Caki2 (cell line): ENCODE measurements at regions not wholly inside any gene's neighbourhood (a gene's known extent, or its start where the extent isn't known, plus 50 kb on each side); places are given as distances from the start of the nearest gene placed in this dataset.
"Not testable (repeated sequence)": the region's sequence is repeated elsewhere in the genome, so short reads cannot be mapped to it uniquely, and the experiment has no call there.

Experiments
- DNase-seq: peaks from one replicate; pipeline ENCODE4 v3.0.0-alpha.2; 2015; ENCODE audit warnings: low read depth
- in situ Hi-C: cut with HindIII; loops from 2 replicates; pipeline ENCODE4 v1.10.0; 2016; ENCODE audit warnings: low sequenced_read_pairs, low pct_unique_long_range_greater_than_20kb, mixed read lengths

DNA sequence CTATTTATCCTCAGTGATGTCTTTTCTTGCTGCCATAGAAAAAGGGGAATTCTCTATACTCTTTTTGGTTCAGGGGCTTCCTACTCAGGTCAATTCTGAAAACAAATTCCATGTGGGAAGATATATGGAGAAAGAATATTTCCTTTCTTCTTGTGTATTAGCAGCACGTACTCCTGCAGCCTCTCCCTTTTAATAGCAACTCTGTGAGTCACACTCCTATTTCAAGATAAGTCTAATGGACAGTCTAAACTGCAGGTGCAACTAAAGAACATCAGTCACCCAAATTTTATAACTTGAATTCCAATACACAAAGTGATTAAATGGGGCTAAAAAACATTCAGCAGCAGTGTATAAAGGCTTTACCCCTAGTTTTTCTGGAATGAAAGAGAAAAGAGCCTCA lies 942.2 kb downstream of the CNTNAP5 start:
- in situ Hi-C loops, result no loop called here
- no peak for DNase-seq

DNA sequence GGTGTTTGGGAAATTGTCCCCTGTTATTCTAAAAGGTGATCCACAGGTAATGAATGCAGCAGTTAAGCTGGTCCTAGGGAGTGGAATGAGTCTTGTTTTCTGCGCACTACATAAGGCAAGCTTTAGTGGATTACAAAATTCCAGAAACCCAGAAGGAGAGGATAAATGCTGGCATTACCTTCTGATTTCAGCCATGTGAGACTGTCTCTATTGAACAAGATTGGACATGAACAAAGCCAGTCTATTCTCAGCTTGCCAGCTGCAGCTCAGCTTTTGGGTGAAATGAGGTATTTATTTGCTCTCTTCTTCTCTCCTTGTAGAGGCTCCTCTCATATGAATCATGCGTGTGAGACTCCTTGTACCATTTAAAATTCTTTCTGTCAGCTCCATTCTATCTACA lies 944.9 kb downstream of the CNTNAP5 start:
- DNase-seq, result no peak
- in situ Hi-C loops, result no loop called here

DNA sequence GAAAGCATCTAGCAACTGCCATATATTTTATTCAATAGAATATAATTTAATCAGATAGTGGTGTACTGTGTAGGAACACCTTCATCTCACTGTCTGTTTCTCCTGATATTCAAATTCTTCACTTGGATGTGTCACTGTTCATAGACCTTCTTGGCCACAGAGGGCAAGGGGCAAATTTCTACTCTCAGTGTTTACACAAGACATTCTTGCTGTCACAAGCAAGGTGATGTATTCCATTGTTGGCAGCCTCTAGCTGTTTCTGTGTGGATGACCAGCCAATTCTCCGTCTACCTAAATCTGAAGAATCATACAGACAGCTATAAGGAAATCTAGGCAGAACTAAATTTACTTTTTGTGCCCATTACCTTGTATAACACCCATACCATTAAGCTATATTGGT lies 948.3 kb downstream of the CNTNAP5 start:
- in situ Hi-C loops, result no loop called here
- peak; percentile 72 for DNase-seq

DNA sequence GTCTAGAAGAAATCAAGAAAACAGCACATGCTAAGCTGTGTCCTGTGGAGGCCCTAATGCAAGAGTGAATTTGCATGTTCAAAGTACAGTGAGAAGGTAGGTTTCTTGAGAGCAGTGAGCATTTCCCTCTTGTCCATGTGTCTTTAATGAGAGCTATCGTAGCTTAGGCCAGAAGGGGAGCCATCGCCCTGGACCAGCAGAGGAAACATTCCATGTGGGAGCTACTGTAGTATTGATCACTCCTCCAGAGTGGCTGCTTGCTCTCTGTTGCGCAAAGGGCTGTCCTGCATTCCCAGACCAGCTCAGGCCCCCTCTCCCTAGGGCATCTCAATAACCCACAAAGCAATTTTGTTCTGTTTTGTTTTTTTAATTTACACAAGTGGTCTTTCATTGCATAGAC lies 950.1 kb downstream of the CNTNAP5 start:
- in situ Hi-C loops, result no loop called here
- no peak for DNase-seq

DNA sequence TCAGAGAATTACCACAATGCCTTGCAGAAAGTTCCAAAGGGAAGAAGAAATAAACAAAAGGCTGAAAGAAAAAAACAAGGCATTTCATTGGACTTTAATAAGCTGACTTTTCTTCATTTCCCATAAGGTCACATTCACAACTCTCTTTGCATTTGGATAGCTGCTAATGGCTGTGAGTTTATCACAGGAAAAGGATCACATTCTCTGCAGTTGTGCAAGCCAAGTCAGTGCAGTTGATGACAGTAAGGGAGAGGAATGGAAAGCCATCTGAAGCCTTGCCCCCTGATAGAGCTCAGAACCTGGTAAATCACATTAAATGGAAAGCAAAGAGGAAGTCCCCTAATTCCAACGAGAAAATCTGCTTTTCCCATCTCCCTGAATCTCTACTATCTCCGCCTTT lies 950.6 kb downstream of the CNTNAP5 start:
- DNase-seq, result no peak
- in situ Hi-C loops, result no loop called here

DNA sequence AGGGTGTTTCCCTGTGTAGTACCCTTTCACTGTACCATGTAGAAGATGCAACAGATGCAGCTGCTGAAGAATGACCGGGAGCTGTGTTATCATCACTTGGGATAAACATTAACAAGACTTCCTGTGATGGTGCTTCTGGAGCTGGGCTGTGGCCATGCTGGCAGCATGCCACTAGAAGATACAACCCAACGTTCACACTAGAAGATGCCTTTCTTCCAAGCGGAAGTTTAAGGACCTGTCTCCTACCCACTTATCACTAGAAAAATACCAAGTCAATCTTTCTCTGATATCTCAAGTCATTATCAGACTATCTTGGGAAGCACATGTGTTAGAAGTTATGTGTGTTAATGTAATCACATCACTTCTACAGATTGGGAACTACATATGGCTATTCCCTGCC lies 953.5 kb downstream of the CNTNAP5 start:
- DNase-seq, result peak; percentile 71
- in situ Hi-C loops, result no loop called here

DNA sequence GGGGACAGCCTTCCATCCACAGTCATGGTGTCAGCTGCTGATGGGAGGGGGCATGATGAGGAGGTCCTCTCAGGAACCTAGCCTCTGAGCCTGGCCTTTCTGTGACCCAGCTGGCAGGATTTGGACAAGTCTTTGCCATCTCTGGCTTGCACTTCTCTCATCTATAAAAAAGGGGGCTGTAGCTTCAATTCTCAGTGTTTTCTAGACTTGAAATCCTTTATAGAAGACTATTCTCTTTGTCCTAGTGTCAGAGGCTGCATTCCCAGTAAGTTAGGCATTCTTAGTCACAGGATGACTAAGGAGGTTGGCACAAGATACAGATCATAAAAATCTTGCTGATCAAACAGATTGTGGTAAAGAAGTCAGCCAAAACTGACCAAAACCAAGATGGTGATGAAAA lies 958.5 kb downstream of the CNTNAP5 start:
- DNase-seq, result peak; percentile 73
- in situ Hi-C loops, result no loop called here

DNA sequence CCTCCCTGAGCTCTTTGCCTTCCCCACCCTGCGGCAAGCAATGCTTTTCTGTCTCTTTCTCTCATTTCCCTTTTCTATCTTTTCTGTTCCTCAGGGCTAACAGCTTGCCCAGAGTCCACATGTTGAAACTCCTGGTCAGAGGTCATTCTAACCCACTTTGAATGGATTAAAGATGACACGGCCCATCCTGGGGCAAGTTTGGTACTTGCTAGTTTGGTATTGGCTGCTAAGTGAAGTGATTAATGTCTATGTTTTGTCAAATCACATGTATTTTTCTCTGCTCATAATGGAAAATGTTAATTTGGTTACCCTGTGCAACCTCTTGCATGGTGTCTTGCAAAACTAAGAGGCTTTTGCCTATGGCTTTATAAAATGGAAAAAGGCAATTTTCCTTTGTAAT lies 960.2 kb downstream of the CNTNAP5 start:
- peak; percentile 38 for DNase-seq
- in situ Hi-C loops, result no loop called here

DNA sequence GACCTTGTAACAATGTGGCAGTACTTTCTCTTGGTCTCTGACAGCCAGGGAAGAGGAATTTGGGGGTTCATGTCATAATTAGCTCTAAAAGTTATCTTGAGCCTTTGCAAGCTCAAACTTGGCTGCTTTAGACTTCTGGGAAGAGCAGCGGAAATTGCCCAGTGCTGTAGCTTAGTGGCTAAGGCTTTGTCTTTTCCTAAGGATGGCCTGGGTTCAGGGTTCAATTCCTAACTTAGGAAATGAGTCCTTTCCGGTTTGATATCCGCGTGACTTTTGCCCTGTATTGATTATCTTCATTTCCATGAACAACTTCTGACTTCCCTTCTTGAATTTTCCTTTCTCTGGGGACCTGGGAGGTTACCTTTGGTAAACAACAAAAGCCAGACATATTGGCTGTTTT lies 961.0 kb downstream of the CNTNAP5 start:
- DNase-seq, result no peak
- in situ Hi-C loops, result no loop called here

DNA sequence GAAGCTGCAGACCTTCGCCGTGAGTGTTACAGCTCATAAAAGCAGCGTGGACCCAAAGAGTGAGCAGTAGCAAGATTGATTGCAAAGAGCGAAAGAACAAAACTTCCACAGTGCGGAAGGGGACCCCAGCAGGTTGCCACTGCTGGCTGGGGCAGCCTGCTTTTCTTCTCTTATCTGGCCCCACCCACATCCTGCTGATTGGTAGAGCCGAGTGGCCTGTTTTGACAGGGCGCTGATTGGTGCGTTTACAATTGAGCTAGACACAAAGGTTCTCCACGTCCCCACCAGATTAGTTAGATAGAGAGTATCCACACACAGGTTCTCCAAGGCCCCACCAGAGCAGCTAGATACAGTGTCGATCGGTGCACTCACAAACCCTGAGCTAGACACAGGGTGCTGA lies 961.8 kb downstream of the CNTNAP5 start:
- DNase-seq, in situ Hi-C loops: not testable (repeated sequence)

DNA sequence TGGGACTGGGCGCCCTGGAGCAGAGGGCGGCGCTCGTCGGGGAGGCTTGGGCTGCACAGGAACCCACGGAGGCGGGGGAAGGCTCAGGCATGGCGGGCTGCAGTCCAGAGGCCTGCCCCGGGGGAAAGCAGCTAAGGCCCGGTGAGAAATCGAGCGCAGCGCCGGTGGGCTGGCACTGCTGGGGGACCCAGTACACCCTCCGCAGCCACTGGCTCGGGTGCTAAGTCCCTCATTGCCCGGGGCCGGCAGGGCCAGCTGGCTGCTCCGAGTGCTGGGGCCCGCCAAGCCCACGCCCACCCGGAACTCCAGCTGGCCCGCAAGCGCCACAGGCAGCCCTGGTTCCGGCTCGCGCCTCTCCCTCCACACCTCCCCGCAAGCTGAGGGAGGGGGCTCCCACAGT lies 962.3 kb downstream of the CNTNAP5 start:
- in situ Hi-C loops, DNase-seq: not testable (repeated sequence)

DNA sequence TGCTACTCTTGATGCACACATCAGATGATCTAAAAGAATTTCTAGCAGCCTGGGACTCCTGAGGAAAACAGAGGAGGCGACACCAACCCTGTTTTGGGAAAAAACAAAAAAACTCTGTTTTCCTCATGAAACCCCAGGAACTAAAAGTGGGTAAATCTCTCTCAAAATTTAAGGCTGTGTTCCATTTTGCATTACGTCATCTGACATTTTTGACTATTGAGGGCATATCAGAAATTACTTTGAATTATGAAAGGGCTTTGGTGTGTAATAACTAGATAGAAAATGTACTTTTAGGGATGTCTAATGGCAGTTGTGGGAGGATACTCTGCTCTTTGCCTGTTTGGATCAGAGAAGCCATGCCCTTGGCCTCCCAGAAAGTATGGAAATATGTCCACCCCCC lies 963.0 kb downstream of the CNTNAP5 start:
- no peak for DNase-seq
- in situ Hi-C loops, result no loop called here

DNA sequence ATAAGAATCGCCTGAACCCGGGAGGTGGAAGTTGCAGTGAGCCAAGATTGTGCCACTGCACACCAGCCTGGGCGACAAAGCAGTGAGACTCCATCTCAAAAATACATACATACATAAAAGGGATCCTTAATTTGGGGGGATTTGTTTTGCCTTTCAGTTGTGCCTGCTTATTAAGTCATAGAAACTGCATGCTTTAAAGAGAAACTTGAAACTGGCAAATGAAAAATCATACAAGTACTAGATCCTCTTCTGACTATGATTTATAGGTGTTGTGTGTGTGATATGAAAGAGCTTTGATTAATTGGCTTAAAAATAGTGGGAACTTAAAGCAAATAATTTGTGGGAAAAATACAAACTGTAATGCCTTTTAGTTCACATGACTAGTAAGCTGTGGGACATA lies 963.7 kb downstream of the CNTNAP5 start:
- DNase-seq, result no peak
- in situ Hi-C loops, result no loop called here

DNA sequence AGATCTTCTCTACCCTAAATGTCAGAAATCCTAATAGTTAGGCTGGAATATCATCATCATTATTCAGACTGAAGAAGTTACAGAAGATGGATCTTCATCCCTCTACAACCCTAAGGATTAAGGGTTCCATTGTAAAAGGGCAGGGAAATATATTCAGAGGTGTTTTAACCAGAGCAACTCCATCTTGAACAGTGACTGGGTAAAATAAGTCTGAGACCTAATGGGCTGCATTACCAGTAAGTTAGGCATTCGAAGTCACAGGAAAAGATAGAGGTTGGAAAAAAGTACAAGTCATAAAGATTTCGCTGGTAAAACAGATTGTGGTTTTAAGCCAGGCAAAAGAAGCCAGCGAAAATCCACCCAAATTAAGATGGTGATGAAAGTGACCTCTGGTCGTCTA lies 968.7 kb downstream of the CNTNAP5 start:
- no peak for DNase-seq
- in situ Hi-C loops, result no loop called here

DNA sequence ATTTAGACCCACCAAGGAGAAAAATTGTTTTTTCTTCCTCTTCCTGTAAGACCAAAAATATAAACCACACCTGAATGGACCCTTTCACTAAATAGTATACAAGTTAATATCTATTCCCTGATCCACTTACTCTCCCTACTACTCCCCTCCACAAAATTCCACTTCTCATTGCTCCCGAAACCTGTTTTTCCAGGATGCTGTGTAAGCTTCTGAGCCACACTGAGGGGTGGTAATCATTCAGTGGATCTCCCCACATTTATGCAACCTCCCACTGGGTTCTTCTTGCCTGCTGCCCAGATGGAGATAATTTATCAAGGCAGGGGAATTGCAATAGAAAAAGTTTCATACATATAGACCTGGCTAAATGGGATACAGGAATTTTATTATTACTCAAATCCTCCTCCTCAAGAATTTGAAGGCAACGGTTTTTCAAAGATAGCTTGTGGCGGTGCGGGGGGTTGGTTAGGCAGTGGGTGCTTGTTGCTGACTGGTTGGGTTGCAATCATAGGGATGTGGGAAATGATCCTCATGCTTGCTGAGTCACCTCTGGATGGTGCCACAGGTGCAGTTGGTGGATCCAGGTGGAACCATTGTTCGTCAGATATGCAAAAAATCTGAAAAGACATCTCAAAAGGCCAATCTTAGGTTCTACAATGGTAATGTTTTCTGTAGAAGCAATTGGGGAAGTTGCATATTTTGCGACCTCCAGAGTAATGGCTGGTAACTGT lies 970.3 kb downstream of the CNTNAP5 start:
- DNase-seq, result no peak
- in situ Hi-C loops, result no loop called here

DNA sequence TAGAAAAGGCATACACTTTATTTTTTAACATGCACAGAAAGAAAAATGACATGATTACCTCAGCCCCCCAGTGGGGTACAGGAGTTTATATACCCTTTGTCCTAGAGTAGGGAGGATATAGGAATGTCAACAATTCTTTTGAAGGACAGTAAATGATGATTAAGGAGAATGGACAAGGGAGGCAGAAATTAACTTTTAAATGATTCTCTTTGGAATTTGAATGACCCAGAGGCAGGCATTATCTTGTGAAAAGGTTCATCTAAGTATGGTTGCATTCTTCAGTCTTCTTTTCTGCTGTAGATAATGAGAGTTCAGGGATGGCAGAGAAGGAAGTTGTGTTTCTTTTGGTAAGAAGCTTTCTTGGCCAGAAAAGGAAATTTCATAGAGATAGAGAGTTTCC lies 971.3 kb downstream of the CNTNAP5 start:
- in situ Hi-C loops, result no loop called here
- DNase-seq, result no peak

DNA sequence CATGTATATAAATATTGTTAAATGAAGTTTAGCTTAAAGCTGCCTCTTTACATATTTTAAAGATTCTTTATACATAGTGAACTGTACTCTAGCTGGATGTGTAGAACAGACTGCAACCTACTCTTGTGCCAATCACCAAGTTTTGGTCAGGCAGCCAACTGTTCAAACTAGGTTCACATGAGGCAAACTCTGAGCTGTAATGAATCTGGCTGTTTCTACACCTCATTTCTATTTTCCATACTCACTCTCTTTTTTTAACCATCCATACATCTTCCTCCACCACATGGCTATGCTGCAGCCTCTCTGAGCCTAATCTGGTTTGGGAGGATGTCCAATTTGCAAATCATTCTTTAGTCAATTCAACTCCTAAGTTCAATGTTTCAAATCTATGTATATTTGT lies 974.8 kb downstream of the CNTNAP5 start:
- in situ Hi-C loops, result no loop called here

DNA sequence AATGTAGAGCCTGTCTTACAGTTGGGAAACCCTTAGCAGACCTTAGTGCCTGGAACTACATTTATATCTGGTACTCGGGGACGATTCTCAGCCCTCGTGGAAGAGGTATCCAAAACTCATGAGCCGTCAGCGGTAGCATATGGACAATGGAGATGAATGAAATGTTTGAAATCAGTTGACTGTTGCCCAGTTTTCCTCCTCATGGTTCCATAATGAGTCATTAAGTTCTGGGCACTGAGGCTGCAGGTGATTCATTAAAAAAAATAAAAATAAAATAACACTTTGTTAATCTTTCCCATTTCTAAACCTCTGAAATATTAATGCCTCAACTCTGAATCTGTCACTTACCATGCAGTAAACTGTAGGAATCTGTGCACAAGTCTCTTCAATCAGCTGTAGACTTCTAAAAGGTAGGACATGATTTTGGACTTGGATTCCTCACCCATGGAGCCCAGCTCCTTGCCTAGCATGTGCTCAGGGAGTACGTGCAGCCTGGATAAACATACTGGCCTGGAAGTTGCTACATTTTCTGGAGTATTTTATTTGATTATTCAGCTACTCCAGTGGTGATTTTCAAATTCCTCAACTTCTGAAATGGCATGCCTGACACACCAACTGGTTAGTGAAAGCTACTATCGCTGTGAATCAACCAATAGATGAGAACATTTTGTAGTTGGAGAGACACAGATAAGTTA lies 979.2 kb downstream of the CNTNAP5 start:
- in situ Hi-C loops, result no loop called here
- DNase-seq, result peak; percentile 70

More for the DNA sequence above, 974.8 kb downstream of the CNTNAP5 start:
- DNase-seq, result no peak

DNA sequence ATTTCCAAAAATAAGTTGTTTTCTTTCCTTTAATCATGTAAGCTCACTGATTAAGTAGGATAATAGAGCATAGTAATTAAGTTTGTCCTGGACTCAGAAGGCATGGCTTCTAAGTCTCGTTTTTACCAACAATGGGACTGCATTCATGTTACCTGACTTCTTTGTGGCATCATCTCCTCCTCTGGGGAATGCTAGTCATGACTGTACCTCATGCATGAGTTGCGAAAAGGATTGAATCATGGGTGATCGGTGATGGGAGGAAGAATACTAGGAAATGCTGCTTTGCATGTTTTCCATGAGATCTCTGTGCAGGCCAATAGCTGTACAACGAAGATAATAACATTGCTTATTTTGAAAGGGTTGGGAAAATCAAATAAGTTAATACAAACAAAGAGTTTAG lies 981.6 kb downstream of the CNTNAP5 start:
- DNase-seq, result no peak
- in situ Hi-C loops, result no loop called here

DNA sequence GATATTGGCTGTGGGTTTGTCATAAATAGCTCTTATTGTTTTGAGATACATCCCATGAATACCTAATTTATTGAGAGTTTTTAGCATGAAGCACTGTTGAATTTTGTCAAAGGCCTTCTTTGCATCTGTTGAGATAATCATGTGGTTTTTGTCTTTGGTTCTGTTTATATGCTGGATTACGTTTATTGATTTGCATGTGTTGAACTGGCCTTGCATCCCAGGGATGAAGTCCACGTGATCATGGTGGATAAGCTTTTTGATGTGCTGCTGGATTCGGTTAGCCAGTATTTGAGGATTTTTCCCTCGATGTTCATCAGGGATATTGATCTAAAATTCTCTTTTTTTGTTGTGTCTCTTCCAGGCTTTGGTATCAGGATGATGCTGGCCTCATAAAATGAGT lies 1003.6 kb downstream of the CNTNAP5 start:
- DNase-seq, in situ Hi-C loops: not testable (repeated sequence)
